Activated CD8-positive, alpha-beta memory T cell treated with anti-CD3 and anti-CD28 coated beads for 36 hours (primary cell): ENCODE measurements at regions not wholly inside any gene's neighbourhood (a gene's known extent, or its start where the extent isn't known, plus 50 kb on each side); places are given as distances from the start of the nearest gene placed in this dataset.

Experiments used
- CTCF ChIA-PET: fragments of 350-600 bp; sonication (Branson Sonifier 250); formaldehyde crosslinking; loops from one replicate; lab custom pipeline; 2021; ENCODE audit warnings: antibody characterized with exemption; lab: Charles Lee
- POLR2A ChIA-PET: fragments of 350-600 bp; sonication (Branson Sonifier 250); formaldehyde crosslinking; loops from one replicate; lab custom pipeline; 2021; ENCODE audit warnings: antibody characterized with exemption; lab: Charles Lee

GRCh38 chr14:22336031-22336430 is 253.0 kb downstream of the DAD1 start:
- CTCF ChIA-PET, result no interaction called here

GRCh38 chr14:22334627-22335026 is 254.4 kb downstream of the DAD1 start:
- CTCF ChIA-PET, result no interaction called here
- POLR2A ChIA-PET, result no interaction called here

More at GRCh38 chr14:22336031-22336430, 253.0 kb downstream of the DAD1 start:
- POLR2A ChIA-PET, result no interaction called here

- POLR2A ChIA-PET, result no interaction called here
- CTCF ChIA-PET, result no interaction called here
Measured at GRCh38 chr14:22334275-22334577, 254.8 kb downstream of the DAD1 start.

GRCh38 chr14:22333422-22334274 is 255.4 kb downstream of the DAD1 start:
- POLR2A ChIA-PET, result no interaction called here
- CTCF ChIA-PET, result no interaction called here

- ChIA-PET CTCF (no interaction called here), POLR2A (no interaction called here)
Measured at GRCh38 chr14:22332686-22333421, 256.2 kb downstream of the DAD1 start.

GRCh38 chr14:22329371-22329770 is 259.7 kb downstream of the DAD1 start:
- CTCF ChIA-PET, result no interaction called here
- POLR2A ChIA-PET, result no interaction called here

GRCh38 chr14:22325676-22326400 is 263.2 kb downstream of the DAD1 start:
- ChIA-PET CTCF (no interaction called here), POLR2A (no interaction called here)

GRCh38 chr14:22320362-22320750 is 268.7 kb downstream of the DAD1 start:
- CTCF ChIA-PET, result no interaction called here

GRCh38 chr14:22319526-22320361 is 269.3 kb downstream of the DAD1 start:
- CTCF ChIA-PET, result no interaction called here
- POLR2A ChIA-PET, result no interaction called here

More at GRCh38 chr14:22320362-22320750, 268.7 kb downstream of the DAD1 start:
- POLR2A ChIA-PET, result no interaction called here

GRCh38 chr14:22318951-22319350 is 270.1 kb downstream of the DAD1 start:
- POLR2A ChIA-PET, result no interaction called here
- CTCF ChIA-PET, result no interaction called here

GRCh38 chr14:22316473-22316872 is 272.6 kb downstream of the DAD1 start:
- POLR2A ChIA-PET, result no interaction called here
- CTCF ChIA-PET, result no interaction called here

GRCh38 chr14:22315336-22315735 is 273.7 kb downstream of the DAD1 start:
- ChIA-PET CTCF (no interaction called here), POLR2A (no interaction called here)

- POLR2A ChIA-PET, result no interaction called here
- CTCF ChIA-PET, result no interaction called here
Measured at GRCh38 chr14:22314183-22314820, 274.7 kb downstream of the DAD1 start.

- POLR2A ChIA-PET, result no interaction called here
- CTCF ChIA-PET, result no interaction called here
Measured at GRCh38 chr14:22313172-22313801, 275.7 kb downstream of the DAD1 start.

GRCh38 chr14:22311636-22312035 is 277.4 kb downstream of the DAD1 start:
- CTCF ChIA-PET, result no interaction called here

GRCh38 chr14:22305607-22306006 is 283.4 kb downstream of the DAD1 start:
- ChIA-PET POLR2A (no interaction called here), CTCF (no interaction called here)

More at GRCh38 chr14:22311636-22312035, 277.4 kb downstream of the DAD1 start:
- POLR2A ChIA-PET, result no interaction called here

GRCh38 chr14:22304326-22304725 is 284.7 kb downstream of the DAD1 start:
- POLR2A ChIA-PET, result no interaction called here
- CTCF ChIA-PET, result no interaction called here

- ChIA-PET CTCF (no interaction called here), POLR2A (no interaction called here)
Measured at GRCh38 chr14:22303589-22304195, 285.3 kb downstream of the DAD1 start.
